ENCODE measurements at regions not wholly inside any gene's neighbourhood (a gene's known extent, or its start where the extent isn't known, plus 50 kb on each side); places are given as distances from the start of the nearest gene placed in this dataset.

- H3K4me3 ChIP-seq (ENCODE audit: low read depth, low read length, poor library complexity, severe bottlenecking): no peak overlapping the region
- H3K36me3 ChIP-seq (ENCODE audit: insufficient read depth, low read length): no peaks in the 10 kb centered on the region
- no peaks in the 10 kb centered on the region for H4K20me1 ChIP-seq (ENCODE audit: insufficient read depth, low read length)
- H3K4me1 ChIP-seq (ENCODE audit: insufficient read depth, low read length, severe bottlenecking): no peaks in the 10 kb centered on the region
- H3K9me3 ChIP-seq (ENCODE audit: low read length): no peaks in the 10 kb centered on the region
- H3F3A ChIP-seq (ENCODE audit: insufficient read depth, low read length): no peaks in the 10 kb centered on the region
- no peaks in the 10 kb centered on the region for H3K27me3 ChIP-seq (ENCODE audit: insufficient read depth, low read length)
- no peak overlapping the region for H3K27ac ChIP-seq (ENCODE audit: low read depth, low read length, poor library complexity, severe bottlenecking)
- TF ChIP-seq EZH2 (IDR thresholded peaks at IDR 0.05; ENCODE audit: borderline replicate concordance, low read length) (no peak), CTCF (IDR thresholded peaks at IDR 0.05; ENCODE audit: low read length) (no peak)
- no peak overlapping the region for H3K9ac ChIP-seq (ENCODE audit: low read length)
- H3K79me2 ChIP-seq (ENCODE audit: insufficient read depth, low read length): no peaks in the 10 kb centered on the region
- no peaks in the 10 kb centered on the region for H3K9me2 ChIP-seq (ENCODE audit: low read depth, low read length)
- H2AFZ ChIP-seq (ENCODE audit: low read length): no peak overlapping the region
- H3K4me2 ChIP-seq (ENCODE audit: low read length): no peak overlapping the region
Measured at GRCh38 chr7:126361183-126361582, 891.6 kb downstream of the GRM8 start.

GRCh38 chr7:126339813-126340212 lies 912.9 kb downstream of the GRM8 start:
- H3K4me2 ChIP-seq (ENCODE audit: low read length): no peak overlapping the region
- TF ChIP-seq CTCF (IDR thresholded peaks at IDR 0.05; ENCODE audit: low read length) (no peak), EZH2 (IDR thresholded peaks at IDR 0.05; ENCODE audit: borderline replicate concordance, low read length) (no peak)
- no peaks in the 10 kb centered on the region for H3F3A ChIP-seq (ENCODE audit: insufficient read depth, low read length)
- no peaks in the 10 kb centered on the region for H3K27me3 ChIP-seq (ENCODE audit: insufficient read depth, low read length)
- H3K9me3 ChIP-seq (ENCODE audit: low read length): no peaks in the 10 kb centered on the region
- H3K4me3 ChIP-seq (ENCODE audit: low read depth, low read length, poor library complexity, severe bottlenecking): no peak overlapping the region
- no peak overlapping the region for H2AFZ ChIP-seq (ENCODE audit: low read length)
- no peak overlapping the region for H3K27ac ChIP-seq (ENCODE audit: low read depth, low read length, poor library complexity, severe bottlenecking)
- H3K79me2 ChIP-seq (ENCODE audit: insufficient read depth, low read length): no peaks in the 10 kb centered on the region
- no peaks in the 10 kb centered on the region for H4K20me1 ChIP-seq (ENCODE audit: insufficient read depth, low read length)
- no peak overlapping the region for H3K9ac ChIP-seq (ENCODE audit: low read length)
- no peaks in the 10 kb centered on the region for H3K9me2 ChIP-seq (ENCODE audit: low read depth, low read length)
- H3K4me1 ChIP-seq (ENCODE audit: insufficient read depth, low read length, severe bottlenecking): no peaks in the 10 kb centered on the region
- H3K36me3 ChIP-seq (ENCODE audit: insufficient read depth, low read length): no peaks in the 10 kb centered on the region

- Histone ChIP-seq H2AFZ (ENCODE audit: low read length) (no peak overlapping the region), H3K9me3 (ENCODE audit: low read length) (no peaks in the 10 kb centered on the region), H3K4me2 (ENCODE audit: low read length) (no peak overlapping the region), H3K79me2 (ENCODE audit: insufficient read depth, low read length) (no peaks in the 10 kb centered on the region), H3K27ac (ENCODE audit: low read depth, low read length, poor library complexity, severe bottlenecking) (no peak overlapping the region), H3K4me1 (ENCODE audit: insufficient read depth, low read length, severe bottlenecking) (no peaks in the 10 kb centered on the region), H3K9me2 (ENCODE audit: low read depth, low read length) (no peaks in the 10 kb centered on the region; the same call in 1 of the 2 replicates), H4K20me1 (ENCODE audit: insufficient read depth, low read length) (no peaks in the 10 kb centered on the region), H3K36me3 (ENCODE audit: insufficient read depth, low read length) (no peaks in the 10 kb centered on the region), H3F3A (ENCODE audit: insufficient read depth, low read length) (no peaks in the 10 kb centered on the region), H3K27me3 (ENCODE audit: insufficient read depth, low read length) (no peaks in the 10 kb centered on the region), H3K9ac (ENCODE audit: low read length) (no peak overlapping the region), H3K4me3 (ENCODE audit: low read depth, low read length, poor library complexity, severe bottlenecking) (no peak overlapping the region)
- TF ChIP-seq CTCF (IDR thresholded peaks at IDR 0.05; ENCODE audit: low read length) (no peak), EZH2 (IDR thresholded peaks at IDR 0.05; ENCODE audit: borderline replicate concordance, low read length) (no peak)
Measured at GRCh38 chr7:126305671-126306070, 947.1 kb downstream of the GRM8 start.

All from OCI-LY1 (cell line).